H4 (cell line): ENCODE measurements at regions not wholly inside any gene's neighbourhood (a gene's known extent, or its start where the extent isn't known, plus 50 kb on each side); places are given as distances from the start of the nearest gene placed in this dataset.
"Not testable (repeated sequence)": the region's sequence is repeated elsewhere in the genome, so short reads cannot be mapped to it uniquely, and the experiment has no call there.

Source experiments
- DNase-seq: peaks from one replicate; pipeline ENCODE4 v3.0.0-alpha.2; 2015; ENCODE audit warnings: low spot score

DNA sequence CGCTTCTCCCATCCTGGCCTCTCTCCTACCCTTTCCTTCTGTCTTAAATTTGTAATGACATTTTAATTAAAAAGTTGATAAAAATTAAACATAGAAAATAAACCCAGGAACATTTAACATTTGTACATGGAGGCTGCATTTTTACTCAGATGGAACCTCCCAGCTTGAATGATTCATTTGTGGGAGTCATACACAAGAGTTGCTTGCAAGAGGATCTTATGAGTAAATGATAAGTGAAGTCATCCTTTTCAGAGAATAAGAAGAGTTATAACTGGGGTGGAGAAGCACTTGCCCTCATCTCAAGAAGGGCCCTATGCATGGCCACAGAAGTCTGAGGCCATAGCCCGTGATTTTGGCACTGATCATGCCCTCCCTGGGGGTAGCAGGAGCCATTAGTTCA, 482.9 kb upstream of the BOD1L1 start:
- DNase-seq: no peak

DNA sequence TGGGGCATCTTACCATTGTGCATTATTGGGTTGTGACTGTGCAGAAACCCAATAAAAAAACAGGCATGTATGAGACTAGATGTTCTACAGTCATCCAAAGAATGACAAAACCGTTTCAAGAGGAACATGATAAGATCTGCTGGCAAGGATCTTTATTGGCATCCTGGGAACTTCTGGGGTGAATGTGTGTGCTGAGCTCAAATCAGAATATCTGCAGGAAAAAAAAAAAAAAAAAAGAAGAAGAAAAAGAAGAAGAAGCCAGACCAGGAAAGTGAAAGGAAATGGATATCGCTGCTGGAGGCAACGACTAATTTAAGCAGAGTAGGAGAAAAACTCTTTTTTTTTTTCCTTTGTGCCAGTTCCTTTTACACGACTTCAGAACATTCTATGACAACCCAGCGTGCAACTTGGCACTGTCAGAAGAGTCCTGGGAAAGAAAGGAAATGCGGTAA, 484.2 kb upstream of the BOD1L1 start:
- peak; percentile 4 for DNase-seq

DNA sequence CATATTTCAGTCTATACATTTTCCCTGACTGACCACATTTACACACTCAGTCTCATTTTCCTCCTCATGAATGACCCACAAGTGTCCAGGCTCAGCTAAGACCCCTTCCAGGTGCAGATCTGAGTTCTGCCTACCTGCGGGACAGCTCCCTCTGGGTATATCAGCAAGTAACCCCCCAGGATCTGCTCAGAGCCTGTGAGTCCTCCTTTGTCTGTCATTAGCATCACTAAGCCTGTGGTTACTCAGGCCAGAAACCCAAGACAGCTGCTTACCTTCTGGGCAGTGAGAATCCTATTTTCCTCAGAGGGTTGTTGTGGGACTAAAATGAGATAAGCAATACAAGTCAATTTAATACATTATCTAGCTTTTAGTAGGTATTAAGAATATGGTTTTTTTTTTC, 487.6 kb upstream of the BOD1L1 start:
- DNase-seq: no peak

DNA sequence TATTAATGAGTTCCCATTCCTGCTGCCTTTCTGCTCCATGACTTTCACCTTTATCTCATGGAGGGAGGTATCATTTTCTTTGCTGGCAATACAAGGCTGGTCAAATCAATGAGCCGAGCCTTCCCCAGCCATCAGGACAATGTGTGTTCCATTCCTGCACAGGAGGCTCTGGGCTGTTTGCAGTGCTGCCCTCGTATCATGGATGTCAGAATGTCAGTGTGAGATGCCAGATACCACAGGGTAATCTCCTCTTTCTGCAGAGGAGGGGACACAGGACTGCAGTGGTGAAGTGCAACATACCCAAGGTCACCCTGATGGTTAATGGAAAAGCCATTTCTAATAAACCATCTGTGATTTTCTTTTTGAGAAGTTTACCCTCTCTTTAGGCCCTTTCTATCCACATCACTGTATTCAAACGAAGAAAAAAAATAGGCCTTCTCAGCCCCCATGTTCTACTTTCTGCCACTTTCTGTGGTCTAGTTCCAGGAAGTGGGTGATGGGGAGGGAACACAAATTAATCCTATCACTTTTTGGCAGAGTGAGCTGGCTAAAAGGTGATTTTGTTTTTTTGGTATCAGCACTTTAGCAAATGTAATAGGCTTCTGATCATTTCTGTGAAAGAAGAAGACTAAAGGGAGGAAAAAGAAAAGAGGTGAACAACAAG, 490.2 kb upstream of the BOD1L1 start:
- DNase-seq: no peak

DNA sequence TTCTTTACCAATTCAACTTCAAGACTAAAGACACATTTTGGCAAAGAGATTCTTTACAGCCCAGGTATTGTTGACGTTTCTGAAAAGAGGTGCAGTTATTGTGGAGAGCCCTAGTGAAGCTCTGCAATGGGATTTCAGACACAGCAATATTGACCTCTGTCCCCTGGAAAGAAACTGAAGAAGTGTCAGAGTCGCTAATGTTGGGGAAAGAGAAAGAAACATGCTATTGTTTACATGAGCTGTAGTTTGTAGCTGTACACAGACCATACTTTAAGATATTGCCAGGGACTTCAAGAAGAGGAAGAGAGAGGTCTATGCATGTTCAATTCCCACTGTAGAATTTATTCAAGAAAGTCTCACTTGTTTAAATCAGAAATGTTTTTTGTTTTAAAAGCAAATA, 497.3 kb upstream of the BOD1L1 start:
- DNase-seq: no peak

DNA sequence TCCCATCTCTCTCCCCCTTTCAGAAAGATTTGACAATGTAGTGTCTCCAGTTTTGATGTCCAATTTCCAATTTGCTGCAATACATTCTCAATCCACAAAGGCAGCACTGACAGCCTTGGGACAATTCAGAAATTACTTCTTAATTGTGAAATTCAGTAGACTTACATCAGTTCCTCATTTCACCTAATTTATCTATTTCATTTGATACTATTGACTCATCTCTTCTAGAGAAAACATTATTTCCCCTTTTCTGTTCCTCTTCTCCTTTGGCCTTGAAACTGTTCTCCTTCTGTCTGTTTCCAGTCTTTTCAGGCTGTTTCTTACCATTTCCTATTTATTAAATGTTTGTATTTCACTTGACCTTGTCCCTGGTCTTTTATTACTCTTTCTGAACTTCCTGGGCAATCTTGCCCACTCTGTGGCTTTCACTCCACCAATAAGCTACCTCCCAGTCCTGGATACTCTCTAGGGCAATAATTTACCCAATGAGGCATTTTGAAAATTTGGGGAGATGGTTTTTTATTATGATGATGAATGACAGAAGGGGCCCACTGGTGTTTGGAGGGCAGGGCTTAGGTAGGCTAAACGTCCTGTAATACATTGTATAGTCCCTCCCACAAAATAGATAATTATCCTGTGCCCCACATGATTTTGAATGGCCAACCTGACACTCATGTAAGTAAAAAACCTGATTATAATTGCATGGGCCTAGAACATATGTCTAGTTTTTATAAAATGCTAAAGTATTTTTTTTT, 498.0 kb upstream of the BOD1L1 start:
- DNase-seq: no peak

DNA sequence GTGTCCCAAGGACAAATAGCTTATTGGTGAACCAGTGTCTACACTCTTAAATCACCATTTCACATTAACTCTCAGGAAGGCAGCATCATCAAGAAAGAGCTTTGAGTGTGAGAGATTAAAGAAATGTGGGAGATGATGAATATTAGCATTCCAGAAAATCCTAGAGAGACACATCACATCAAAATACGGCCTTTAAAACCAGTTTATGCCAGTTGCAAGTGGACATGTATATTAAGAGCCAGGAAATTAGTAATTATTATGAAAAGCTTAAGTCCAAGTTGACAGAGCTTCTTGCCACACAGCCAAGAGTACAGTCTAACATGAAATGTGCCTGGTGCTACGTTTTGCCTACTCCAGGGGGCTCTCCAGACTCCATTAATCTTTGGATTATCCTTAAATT, 503.0 kb upstream of the BOD1L1 start:
- no peak for DNase-seq

DNA sequence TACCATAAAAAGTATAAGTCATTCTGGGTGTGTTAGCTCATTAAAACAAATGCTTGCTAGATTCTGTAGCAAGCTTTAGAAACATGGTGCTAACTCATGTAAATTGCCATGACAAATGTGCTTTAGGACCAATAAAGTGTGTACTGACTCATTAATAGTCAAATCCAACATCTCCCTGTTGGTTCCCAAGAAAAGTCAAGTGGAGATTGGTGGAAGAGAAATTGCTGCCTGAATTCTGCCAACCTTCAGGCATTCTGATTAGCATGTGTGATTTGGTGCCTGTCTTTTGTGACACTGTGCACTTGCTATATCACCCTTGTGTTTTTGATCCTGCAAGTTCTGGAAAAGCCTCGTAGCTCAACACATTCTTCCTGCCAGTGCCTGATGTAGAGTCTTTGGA, 503.8 kb upstream of the BOD1L1 start:
- no peak for DNase-seq

DNA sequence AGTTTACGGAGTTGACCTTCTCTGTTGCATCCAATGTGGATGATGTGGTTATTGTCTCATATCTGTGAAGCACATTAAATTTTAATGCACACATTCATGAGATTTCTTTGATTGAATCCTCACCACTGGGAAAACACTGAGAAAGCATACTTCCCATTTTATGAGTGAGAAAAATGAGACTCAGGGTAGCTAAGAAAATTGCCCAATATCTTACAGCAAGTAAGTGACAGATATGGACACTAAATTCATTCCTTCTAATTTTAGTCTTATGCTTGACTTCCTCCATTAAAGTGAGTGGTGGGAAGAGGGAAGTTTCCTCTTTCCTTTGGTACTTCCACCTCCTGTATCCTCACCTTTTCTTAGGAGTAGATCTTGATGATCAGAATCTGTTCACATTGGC, 504.8 kb upstream of the BOD1L1 start:
- no peak for DNase-seq

DNA sequence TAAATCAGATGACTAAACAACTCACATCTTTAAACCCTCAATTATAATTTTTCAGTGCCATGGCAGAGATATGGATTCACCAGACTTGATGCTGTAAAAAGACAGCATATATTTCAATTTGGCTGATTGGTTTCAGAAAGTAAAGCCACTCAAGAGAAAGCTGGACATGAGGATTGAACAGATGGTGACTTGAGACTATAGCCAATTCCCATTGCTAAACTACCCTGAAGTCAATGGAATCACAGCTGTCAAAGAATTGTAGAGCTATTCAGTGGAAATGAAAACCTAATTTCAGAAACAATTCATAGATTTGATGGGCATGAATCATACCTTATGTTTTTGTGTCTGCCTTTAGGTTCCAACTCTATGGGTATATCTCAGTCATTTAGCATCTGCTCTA, 510.6 kb upstream of the BOD1L1 start:
- no peak for DNase-seq

DNA sequence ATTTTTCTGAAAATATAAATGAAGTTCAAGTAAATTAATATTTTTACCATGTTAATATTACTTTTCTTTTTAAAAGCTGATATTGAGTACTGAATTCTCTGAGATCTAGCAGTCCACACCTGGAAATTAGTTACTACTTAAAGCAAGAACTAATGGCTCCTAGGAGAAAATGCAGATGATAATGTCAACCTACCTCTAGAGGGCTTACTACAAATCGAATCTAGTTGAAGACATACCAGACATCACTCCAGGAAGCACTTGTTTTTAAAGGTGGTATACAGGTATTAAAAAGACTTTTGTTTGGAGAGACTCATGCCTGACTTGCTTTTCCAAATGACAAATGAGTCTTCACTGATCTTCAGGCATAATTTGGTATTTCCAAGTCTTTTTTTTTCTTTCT, 516.4 kb upstream of the BOD1L1 start:
- no peak for DNase-seq

DNA sequence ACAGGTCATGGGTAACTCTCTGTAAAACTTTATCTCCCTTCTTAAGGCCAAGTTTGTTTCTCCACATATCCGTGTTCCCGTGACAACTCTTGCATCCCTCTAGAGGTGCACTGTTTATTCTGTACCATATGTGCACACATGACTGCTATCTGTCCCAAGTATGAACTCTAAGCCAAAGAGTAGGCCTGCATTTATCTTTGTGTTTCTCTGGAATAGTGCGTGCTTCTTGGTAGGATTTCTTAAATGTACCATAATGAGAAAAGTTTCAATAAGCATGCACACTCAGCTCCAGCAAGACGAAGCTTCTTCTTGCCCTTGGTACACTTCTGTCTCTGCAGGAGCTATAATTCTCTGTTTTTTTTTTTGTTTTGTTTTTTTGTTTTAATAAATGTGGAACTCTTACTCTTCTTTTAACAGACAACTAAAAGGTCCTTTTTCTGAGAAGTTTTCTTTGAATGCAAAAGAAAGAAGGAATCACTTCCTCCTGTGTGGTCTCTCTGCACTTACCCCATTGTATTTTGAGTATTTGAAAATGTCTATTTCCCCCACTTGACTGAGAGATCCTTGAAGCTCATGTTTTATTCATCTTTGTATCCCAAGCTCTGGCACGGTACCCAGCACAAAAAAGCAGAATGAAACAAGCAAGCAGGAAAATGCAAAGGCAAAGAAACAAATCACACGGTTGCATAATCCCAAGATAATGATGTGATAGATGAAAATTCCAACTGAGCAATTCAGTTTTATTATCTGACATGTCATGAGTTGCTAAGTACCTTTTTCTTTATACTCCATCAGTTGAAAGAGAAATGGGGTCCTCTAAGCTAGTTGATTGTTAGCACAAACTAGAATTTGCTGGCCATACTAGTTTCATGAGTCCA, 521.9 kb upstream of the BOD1L1 start:
- no peak for DNase-seq

DNA sequence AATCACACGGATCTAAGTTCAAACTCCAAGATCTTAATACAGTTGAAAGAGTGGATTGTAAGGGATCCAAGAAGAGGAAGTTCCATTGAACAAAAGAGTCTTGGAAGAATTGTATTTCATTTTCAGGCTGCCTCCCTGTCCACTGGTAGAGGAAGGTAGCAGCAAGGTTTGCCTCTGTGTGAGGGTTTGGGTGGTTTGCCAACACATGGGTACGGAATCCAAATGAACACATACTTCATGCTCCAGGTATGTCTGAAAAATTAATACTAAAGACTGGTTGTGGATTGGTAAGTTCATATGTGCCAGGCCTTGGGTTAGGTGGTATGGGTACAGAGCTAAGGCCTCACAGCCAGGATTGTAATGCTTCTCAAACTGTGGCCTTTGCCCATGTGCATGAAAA, 523.6 kb upstream of the BOD1L1 start:
- no peak for DNase-seq

DNA sequence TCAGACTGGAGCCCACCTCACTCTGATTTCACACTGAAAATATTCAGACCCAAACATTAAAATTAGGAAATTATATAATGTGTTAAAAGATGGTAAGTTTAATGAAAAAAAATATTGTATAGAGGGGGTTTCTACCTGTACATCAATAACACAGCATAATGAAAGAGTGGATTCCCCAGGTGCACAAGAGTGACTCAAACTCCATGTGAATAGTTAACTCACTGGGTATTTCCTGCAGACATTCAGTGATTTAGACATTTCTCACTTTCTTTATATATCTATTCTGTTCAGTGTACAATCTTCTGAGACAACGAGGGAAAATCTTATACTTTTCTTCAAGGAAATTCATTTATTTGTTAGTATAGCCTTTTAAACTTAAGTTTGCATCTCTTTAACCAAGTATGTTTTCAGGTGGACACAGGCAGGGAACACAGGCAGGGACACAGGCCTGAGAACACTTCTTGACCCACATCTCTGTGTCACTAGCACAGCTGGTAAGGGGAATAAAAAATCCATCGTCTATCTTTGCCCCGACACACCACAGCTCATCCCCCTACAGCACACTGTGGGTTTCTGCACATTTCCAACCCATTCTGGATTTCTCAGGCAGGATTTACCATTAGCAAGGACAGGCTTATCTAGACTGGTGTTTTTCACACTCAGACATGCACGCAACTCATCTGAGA, 525.5 kb upstream of the BOD1L1 start:
- no peak for DNase-seq

DNA sequence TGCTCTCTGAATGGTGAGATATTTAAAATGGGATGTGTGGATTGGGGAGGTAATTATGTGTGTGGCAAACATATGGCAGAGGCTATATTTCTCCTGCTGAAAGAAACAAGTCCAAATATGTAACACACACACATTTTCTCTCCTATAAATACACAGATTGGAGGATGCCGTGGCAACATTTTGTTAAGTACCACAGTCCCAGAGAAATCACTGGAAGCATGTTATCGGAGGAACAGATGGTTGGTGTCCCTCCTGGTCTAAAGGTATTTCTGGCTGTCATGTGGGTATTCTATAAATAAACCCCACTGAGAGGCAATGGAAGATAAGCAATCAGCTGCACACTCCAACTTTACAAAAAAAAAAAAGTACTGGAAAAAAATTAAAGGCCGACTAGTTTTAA, 528.3 kb upstream of the BOD1L1 start:
- DNase-seq: no peak

DNA sequence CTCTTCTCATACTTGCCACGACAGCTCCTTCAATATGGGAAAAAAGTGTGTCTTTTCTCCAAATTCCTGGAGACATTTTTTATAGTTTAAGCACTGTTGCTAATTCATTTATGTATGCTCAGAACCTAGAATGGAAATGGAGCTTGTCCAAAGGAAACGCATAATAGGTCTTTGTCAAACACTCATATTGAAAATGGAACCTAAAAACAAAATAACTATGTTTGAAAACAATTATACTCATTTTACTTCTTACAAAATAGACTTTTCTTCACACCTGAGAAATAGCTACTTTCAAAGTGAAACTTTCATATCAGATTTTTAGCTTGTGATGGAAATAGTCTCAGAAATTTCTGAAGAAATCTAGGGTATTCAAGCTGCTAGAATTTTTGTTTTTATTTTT, 529.7 kb upstream of the BOD1L1 start:
- DNase-seq: no peak

DNA sequence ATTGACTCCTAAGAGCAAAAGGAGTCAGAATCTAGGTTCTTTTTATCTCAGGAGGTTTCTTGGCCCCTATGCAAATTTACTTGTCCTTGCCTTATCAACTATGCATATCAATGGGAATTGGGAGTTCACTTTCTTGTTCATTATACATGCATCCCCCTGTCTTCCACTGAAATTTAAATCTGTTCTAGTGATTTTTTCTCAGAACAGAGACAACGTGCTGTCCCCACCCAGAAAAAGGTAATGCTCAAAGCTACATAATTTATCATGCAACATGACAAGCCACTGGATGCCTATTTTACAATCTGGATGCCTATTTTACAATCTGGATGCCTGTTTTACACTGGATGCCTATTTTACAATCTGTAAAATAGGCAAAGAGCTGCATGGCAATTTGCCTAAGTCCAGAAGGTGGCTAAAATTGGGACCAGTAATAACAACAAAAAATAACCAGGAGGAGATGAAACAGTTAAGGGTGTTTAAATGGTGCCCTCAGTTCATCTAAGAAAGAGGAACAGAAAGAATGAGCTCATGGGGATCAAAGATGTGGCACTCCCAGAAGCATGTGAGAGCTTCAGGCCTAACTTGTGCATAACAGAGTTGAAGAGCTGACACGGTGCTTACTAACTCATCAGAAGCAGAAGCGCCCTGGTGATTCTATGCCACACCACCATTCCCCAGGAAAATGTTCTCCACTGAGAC, 537.8 kb upstream of the BOD1L1 start:
- no peak for DNase-seq

DNA sequence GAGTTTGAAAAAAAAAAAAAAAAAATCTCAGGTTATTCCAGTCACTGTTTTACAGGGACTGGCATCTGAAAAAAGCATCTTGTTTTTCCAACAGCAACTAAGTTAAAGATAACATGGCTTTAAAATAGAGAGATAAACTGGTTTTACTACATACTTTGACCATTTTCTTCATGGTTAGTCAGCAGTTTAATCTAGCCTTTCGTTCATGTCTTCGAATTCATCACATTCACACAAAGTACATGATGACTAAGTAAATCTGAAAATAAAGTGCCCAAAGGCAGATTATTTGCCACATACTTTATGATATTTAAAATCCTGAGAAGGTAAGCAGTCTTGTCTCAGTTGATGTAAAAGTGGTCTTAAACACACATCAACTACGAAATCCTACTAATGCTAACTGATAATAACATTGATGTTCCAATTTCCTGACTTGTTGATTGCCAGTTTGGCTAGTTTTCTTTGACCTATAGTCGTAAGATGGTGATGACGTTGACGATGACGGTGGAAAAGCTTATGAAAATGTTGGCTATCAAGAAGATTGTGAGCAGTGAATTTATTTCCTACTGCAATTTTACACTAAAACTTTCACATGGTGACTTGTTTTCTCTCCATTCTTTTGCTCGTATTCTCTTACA, 540.5 kb upstream of the BOD1L1 start:
- DNase-seq: no peak

DNA sequence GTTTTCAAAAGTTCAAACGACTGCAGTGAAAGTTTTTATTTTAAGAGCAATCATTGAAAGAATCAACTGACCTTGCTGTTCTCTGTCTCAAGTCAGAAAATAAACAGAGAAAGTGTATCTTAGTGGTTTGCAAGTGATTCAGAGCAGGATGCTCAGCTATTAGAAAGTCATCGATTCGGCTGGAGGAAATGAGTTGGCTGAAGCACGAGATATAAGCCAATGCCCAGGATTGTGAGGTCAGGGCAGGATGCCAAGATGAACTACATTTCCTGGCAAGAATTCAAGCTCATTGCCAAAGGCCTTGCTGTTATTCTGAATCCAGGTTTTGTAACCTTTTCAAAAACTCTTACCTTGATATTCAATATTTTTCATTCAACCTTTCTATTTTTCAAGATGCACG, 541.4 kb upstream of the BOD1L1 start:
- peak; percentile 57 for DNase-seq

DNA sequence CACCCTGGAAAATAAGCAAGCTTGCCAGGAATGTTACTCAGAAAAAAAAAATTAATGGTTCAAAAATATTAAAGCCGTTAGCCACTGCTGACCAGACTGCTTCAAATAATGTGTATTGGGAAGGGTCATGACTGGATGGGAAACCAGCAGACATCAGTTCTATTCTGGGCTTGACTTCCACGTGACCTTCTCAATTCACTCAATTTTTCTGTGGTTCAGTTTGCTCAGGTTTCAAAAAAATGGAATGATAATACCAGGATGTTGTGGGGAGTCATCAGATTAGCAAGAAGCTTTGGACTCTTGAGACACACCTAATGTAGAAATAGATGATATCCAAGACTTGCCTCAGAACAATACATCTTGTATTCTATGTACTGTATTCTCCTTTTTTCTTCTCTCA, 541.9 kb upstream of the BOD1L1 start:
- DNase-seq: no peak

DNA sequence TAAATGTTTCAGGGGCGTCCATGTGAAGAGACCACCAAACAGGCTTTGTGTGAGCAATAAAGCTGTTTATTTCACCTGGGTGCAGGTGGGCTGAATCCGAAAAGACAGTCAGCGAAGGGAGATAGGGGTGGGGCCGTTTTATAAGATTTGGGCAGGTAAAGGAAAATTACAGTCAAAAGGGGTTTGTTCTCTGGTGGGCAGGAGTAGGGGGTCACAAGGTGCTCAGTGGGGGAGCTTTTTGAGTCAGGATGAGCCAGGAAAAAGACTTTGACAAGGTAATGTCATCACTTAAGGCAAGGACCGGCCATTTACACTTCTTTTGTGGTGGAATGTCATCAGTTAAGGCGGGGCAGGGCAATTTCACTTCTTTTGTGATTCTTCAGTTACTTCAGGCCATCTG, 542.4 kb upstream of the BOD1L1 start:
- DNase-seq: not testable (repeated sequence)
